ENCODE measurements at regions not wholly inside any gene's neighbourhood (a gene's known extent, or its start where the extent isn't known, plus 50 kb on each side); places are given as distances from the start of the nearest gene placed in this dataset.
"Not testable (repeated sequence)": the region's sequence is repeated elsewhere in the genome, so short reads cannot be mapped to it uniquely, and the experiment has no call there.

GRCh38 chr7:5121256-5121655 is 68.8 kb upstream of the WIPI2 start:
- H3K27ac ChIP-seq (ENCODE audit: low read depth in 1 of 2, low read length in 2 of 2); H3K4me3 ChIP-seq (ENCODE audit: low read depth in 1 of 3, low read length in 3 of 3); H3K4me1 ChIP-seq (ENCODE audit: control insufficient read depth in 4 of 4, insufficient read depth in 4 of 4, low read length in 3 of 4); H3K9ac ChIP-seq (ENCODE audit: low read depth in 1 of 2, low read length in 2 of 2); H3K9me3 ChIP-seq (ENCODE audit: control insufficient read depth in 4 of 4, low read length in 3 of 4); H3K27me3 ChIP-seq (ENCODE audit: control insufficient read depth in 4 of 4, insufficient read depth in 4 of 4, low read length in 3 of 4); DNase-seq (ENCODE audit: low spot score); H3K36me3 ChIP-seq (ENCODE audit: control insufficient read depth in 4 of 4, insufficient read depth in 3 of 4, low read depth in 1 of 4, low read length in 3 of 4): not testable (repeated sequence)
- 88% methylated on average over 23 of the region's 32 CpGs for WGBS

GRCh38 chr7:5131238-5131637 is 58.8 kb upstream of the WIPI2 start:
- H3K27me3 ChIP-seq (ENCODE audit: control insufficient read depth in 4 of 4, insufficient read depth in 4 of 4, low read length in 3 of 4); H3K4me1 ChIP-seq (ENCODE audit: control insufficient read depth in 4 of 4, insufficient read depth in 4 of 4, low read length in 3 of 4); H3K9me3 ChIP-seq (ENCODE audit: control insufficient read depth in 4 of 4, low read length in 3 of 4); H3K4me3 ChIP-seq (ENCODE audit: low read depth in 1 of 3, low read length in 3 of 3); H3K9ac ChIP-seq (ENCODE audit: low read depth in 1 of 2, low read length in 2 of 2); H3K36me3 ChIP-seq (ENCODE audit: control insufficient read depth in 4 of 4, insufficient read depth in 3 of 4, low read depth in 1 of 4, low read length in 3 of 4); DNase-seq (ENCODE audit: low spot score); H3K27ac ChIP-seq (ENCODE audit: low read depth in 1 of 2, low read length in 2 of 2): not testable (repeated sequence)
- 68% methylated on average over 8 of the region's 8 CpGs for WGBS

DNA sequence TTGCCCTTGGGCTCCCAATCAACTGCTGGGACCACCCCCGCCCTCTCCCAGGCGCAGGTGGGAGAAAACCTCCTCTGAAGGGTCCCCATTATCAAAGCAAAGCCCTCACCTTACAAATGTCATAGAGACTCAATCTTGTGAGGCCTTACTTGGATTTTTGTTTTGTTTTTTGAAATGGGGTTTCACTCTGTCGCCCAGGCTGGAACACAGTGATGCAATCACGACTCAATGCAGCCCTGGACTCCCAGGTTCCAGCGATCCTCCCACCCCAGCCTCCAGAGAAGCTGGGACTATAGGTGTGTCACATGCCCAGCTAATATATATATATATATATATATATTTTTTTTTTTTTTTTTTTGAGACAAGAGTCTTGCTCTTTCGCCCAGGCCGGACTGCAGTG is 57.5 kb upstream of the WIPI2 start:
- no peak for DNase-seq (ENCODE audit: low spot score)
- no peak overlapping the region for H3K9ac ChIP-seq (ENCODE audit: low read depth in 1 of 2, low read length in 2 of 2)
- H3K36me3 ChIP-seq (ENCODE audit: control insufficient read depth in 4 of 4, insufficient read depth in 3 of 4, low read depth in 1 of 4, low read length in 3 of 4), result no peaks in the 10 kb centered on the region
- no peaks in the 10 kb centered on the region for H3K27me3 ChIP-seq (ENCODE audit: control insufficient read depth in 4 of 4, insufficient read depth in 4 of 4, low read length in 3 of 4)
- WGBS, result 91% methylated on average over 7 of the region's 7 CpGs
- no peak for TF ChIP-seq NR2F2 (IDR thresholded peaks at IDR 0.05)
- no peak for TF ChIP-seq TAF1 (conservative IDR thresholded peaks at IDR 0.05)
- TF ChIP-seq JUND (IDR thresholded peaks at IDR 0.05), result no peak
- TF ChIP-seq RAD21 (IDR thresholded peaks at IDR 0.05), result no peak
- TF ChIP-seq, protein P1, sequence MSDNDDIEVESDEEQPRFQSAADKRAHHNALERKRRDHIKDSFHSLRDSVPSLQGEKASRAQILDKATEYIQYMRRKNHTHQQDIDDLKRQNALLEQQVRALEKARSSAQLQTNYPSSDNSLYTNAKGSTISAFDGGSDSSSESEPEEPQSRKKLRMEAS (IDR thresholded peaks at IDR 0.05), result no peak
- TF ChIP-seq HNF4G (IDR thresholded peaks at IDR 0.05), result no peak
- TF ChIP-seq ATF3 (IDR thresholded peaks at IDR 0.05), result no peak
- no peaks in the 10 kb centered on the region for H3K4me1 ChIP-seq (ENCODE audit: control insufficient read depth in 4 of 4, insufficient read depth in 4 of 4, low read length in 3 of 4)
- H3K27ac ChIP-seq (ENCODE audit: low read depth in 1 of 2, low read length in 2 of 2), result no peak overlapping the region
- H3K9me3 ChIP-seq (ENCODE audit: control insufficient read depth in 4 of 4, low read length in 3 of 4), result no peaks in the 10 kb centered on the region
- no peak overlapping the region for H3K4me3 ChIP-seq (ENCODE audit: low read depth in 1 of 3, low read length in 3 of 3)

GRCh38 chr7:5139998-5140397 is 50.0 kb upstream of the WIPI2 start:
- DNase-seq (ENCODE audit: low spot score), result peak; percentile 38
- Histone ChIP-seq H3K9me3 (ENCODE audit: control insufficient read depth in 4 of 4, low read length in 3 of 4) (no peaks in the 10 kb centered on the region), H3K9ac (ENCODE audit: low read depth in 1 of 2, low read length in 2 of 2) (no peak overlapping the region), H3K36me3 (ENCODE audit: control insufficient read depth in 4 of 4, insufficient read depth in 3 of 4, low read depth in 1 of 4, low read length in 3 of 4) (no peaks in the 10 kb centered on the region), H3K27ac (ENCODE audit: low read depth in 1 of 2, low read length in 2 of 2) (no peak overlapping the region), H3K4me3 (ENCODE audit: low read depth in 1 of 3, low read length in 3 of 3) (no peak overlapping the region), H3K4me1 (ENCODE audit: control insufficient read depth in 4 of 4, insufficient read depth in 4 of 4, low read length in 3 of 4) (no peaks in the 10 kb centered on the region), H3K27me3 (ENCODE audit: control insufficient read depth in 4 of 4, insufficient read depth in 4 of 4, low read length in 3 of 4) (no peaks in the 10 kb centered on the region)
- WGBS, result 49% methylated on average over 7 of the region's 7 CpGs
- TF ChIP-seq RAD21 (IDR thresholded peaks at IDR 0.05), result peak; percentile 65 to 78
- TF ChIP-seq RXRA (IDR thresholded peaks at IDR 0.05), result no peak
- TF ChIP-seq, protein P2, sequence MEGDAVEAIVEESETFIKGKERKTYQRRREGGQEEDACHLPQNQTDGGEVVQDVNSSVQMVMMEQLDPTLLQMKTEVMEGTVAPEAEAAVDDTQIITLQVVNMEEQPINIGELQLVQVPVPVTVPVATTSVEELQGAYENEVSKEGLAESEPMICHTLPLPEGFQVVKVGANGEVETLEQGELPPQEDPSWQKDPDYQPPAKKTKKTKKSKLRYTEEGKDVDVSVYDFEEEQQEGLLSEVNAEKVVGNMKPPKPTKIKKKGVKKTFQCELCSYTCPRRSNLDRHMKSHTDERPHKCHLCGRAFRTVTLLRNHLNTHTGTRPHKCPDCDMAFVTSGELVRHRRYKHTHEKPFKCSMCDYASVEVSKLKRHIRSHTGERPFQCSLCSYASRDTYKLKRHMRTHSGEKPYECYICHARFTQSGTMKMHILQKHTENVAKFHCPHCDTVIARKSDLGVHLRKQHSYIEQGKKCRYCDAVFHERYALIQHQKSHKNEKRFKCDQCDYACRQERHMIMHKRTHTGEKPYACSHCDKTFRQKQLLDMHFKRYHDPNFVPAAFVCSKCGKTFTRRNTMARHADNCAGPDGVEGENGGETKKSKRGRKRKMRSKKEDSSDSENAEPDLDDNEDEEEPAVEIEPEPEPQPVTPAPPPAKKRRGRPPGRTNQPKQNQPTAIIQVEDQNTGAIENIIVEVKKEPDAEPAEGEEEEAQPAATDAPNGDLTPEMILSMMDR (IDR thresholded peaks at IDR 0.05; ENCODE audit: low read depth, low read length, missing input control), result peak; percentile 41
- no peak for TF ChIP-seq GABPA (IDR thresholded peaks at IDR 0.05 in 1 of 2, conservative IDR thresholded peaks at IDR 0.05 in 1 of 2)
